CD4-positive, CD25-positive, alpha-beta regulatory T cell (primary cell): ENCODE measurements at regions not wholly inside any gene's neighbourhood (a gene's known extent, or its start where the extent isn't known, plus 50 kb on each side); places are given as distances from the start of the nearest gene placed in this dataset.

Source experiments
- ATAC-seq, 2 donors: fragments of 150-1000 bp; cut with Tn5 transposase; one replicate each; pipeline ENCODE4 v1.10.0; 2021; ENCODE audit warnings: low read depth in 2 of 2, moderate number of reproducible peaks in 2 of 2, moderate library complexity in 1 of 2
- DNase-seq, 3 donors: peaks; one replicate each; pipeline versions ENCODE4 v3.0.0 to v3.0.0-alpha.2; 2012 to 2022; ENCODE audit warnings: mixed read lengths in 1 of 3
- H3K27ac ChIP-seq: one replicate; pipeline ENCODE4 v1.7.0; 2013; ENCODE audit warnings: mild to moderate bottlenecking, low read length; ENCODE audit not compliant: insufficient read depth, poor library complexity, severe bottlenecking
- H3K27me3 ChIP-seq: one replicate; pipeline ENCODE4 v1.7.0; 2013; ENCODE audit warnings: low read length; ENCODE audit not compliant: control insufficient read depth, insufficient read depth
- H3K36me3 ChIP-seq: one replicate; pipeline ENCODE4 v1.7.0; 2013; ENCODE audit warnings: mild to moderate bottlenecking, low read length, moderate library complexity; ENCODE audit not compliant: control insufficient read depth, insufficient read depth
- H3K4me1 ChIP-seq: 2 replicates; pipeline ENCODE4 v1.7.0; 2013; ENCODE audit warnings: mild to moderate bottlenecking, low read length; ENCODE audit not compliant: insufficient read depth, control insufficient read depth, poor library complexity, severe bottlenecking
- H3K4me3 ChIP-seq: one replicate; pipeline ENCODE4 v1.7.0; 2013; ENCODE audit warnings: low read depth, mild to moderate bottlenecking, low read length, moderate library complexity
- H3K9me3 ChIP-seq, 2 experiments: 1 replicate in 1 of 2; 2 replicates in 1 of 2; pipeline ENCODE4 v1.7.0; 2013; ENCODE audit warnings: low read length in 2 of 2, mild to moderate bottlenecking in 1 of 2, moderate library complexity in 1 of 2; ENCODE audit not compliant: control insufficient read depth in 2 of 2
- H3K27ac Mint-ChIP-seq, 3 donors: one replicate each; pipeline ENCODE4 v1.8.0; 2020 to 2022; ENCODE audit warnings: mild to moderate bottlenecking in 3 of 3, mixed read lengths in 3 of 3, moderate library complexity in 2 of 3
- H3K27me3 Mint-ChIP-seq: one replicate; pipeline ENCODE4 v1.8.0; 2022; ENCODE audit warnings: mild to moderate bottlenecking, mixed read lengths
- H3K36me3 Mint-ChIP-seq: one replicate; pipeline ENCODE4 v1.8.0; 2020; ENCODE audit warnings: mixed read lengths
- H3K4me1 Mint-ChIP-seq, 4 donors: one replicate each; pipeline ENCODE4 v1.8.0; 2020 to 2022; ENCODE audit warnings: mixed read lengths in 4 of 4, mild to moderate bottlenecking in 1 of 4
- H3K4me3 Mint-ChIP-seq, 4 donors: one replicate each; pipeline ENCODE4 v1.8.0; 2020 to 2022; ENCODE audit warnings: mild to moderate bottlenecking in 4 of 4, mixed read lengths in 4 of 4, moderate library complexity in 3 of 4
- H3K9me3 Mint-ChIP-seq, 7 donors: one replicate each; pipeline ENCODE4 v1.8.0; 2020 to 2022; ENCODE audit warnings: mixed read lengths in 7 of 7, mild to moderate bottlenecking in 3 of 7, moderate library complexity in 2 of 7

GRCh38 chr17:5635949-5636348, 51.6 kb upstream of the NLRP1 start:
- Histone ChIP-seq H3K27ac (no peak overlapping the region), H3K27me3 (peaks cover 13% of the 10 kb centered on the region), H3K4me1 (no peaks in the 10 kb centered on the region), H3K36me3 (no peaks in the 10 kb centered on the region), H3K9me3 (no peaks in the 10 kb centered on the region), H3K4me3 (no peak overlapping the region)
- Mint-ChIP-seq H3K4me1 (no peaks in the 10 kb centered on the region), H3K27me3 (peaks cover 38% of the 10 kb centered on the region), H3K36me3 (no peaks in the 10 kb centered on the region), H3K9me3 (no peaks in the 10 kb centered on the region), H3K4me3 (no peak overlapping the region), H3K27ac (no peak overlapping the region)
- DNase-seq (no peak), ATAC-seq (no peak)

- ATAC-seq = no peak
- H3K4me3 Mint-ChIP-seq = no peak overlapping the region
- no peak overlapping the region for H3K4me3 ChIP-seq
- DNase-seq = peak in 1 of 3 donors; percentile 9
- H3K9me3 Mint-ChIP-seq = no peaks in the 10 kb centered on the region
- H3K27ac ChIP-seq = no peak overlapping the region
- no peaks in the 10 kb centered on the region for H3K36me3 ChIP-seq
- no peak overlapping the region for H3K27ac Mint-ChIP-seq
- peaks cover 37% of the 10 kb centered on the region for H3K27me3 Mint-ChIP-seq
- no peaks in the 10 kb centered on the region for H3K4me1 Mint-ChIP-seq
- H3K4me1 ChIP-seq = no peaks in the 10 kb centered on the region
- no peaks in the 10 kb centered on the region for H3K9me3 ChIP-seq
- peaks cover 6% of the 10 kb centered on the region for H3K27me3 ChIP-seq
- no peaks in the 10 kb centered on the region for H3K36me3 Mint-ChIP-seq
Measured at GRCh38 chr17:5638596-5638995, 54.3 kb upstream of the NLRP1 start.

GRCh38 chr17:5640726-5641125, 56.4 kb upstream of the NLRP1 start:
- Histone ChIP-seq H3K4me3 (no peak overlapping the region), H3K27ac (no peak overlapping the region), H3K27me3 (peaks cover 6% of the 10 kb centered on the region), H3K9me3 (no peaks in the 10 kb centered on the region), H3K4me1 (no peaks in the 10 kb centered on the region), H3K36me3 (no peaks in the 10 kb centered on the region)
- Mint-ChIP-seq H3K4me3 (no peak overlapping the region), H3K36me3 (no peaks in the 10 kb centered on the region), H3K27me3 (peaks cover 38% of the 10 kb centered on the region), H3K9me3 (no peaks in the 10 kb centered on the region), H3K4me1 (no peaks in the 10 kb centered on the region), H3K27ac (no peak overlapping the region)
- no peak for ATAC-seq
- DNase-seq = no peak

GRCh38 chr17:5642752-5643151, 58.4 kb upstream of the NLRP1 start:
- Mint-ChIP-seq H3K9me3 (no peaks in the 10 kb centered on the region), H3K4me1 (no peaks in the 10 kb centered on the region), H3K36me3 (no peaks in the 10 kb centered on the region), H3K27me3 (peaks cover 42% of the 10 kb centered on the region), H3K4me3 (no peak overlapping the region), H3K27ac (no peak overlapping the region)
- no peaks in the 10 kb centered on the region for H3K4me1 ChIP-seq
- H3K4me3 ChIP-seq = no peak overlapping the region
- no peaks in the 10 kb centered on the region for H3K9me3 ChIP-seq
- no peaks in the 10 kb centered on the region for H3K36me3 ChIP-seq
- ATAC-seq (no peak), DNase-seq (no peak)
- H3K27me3 ChIP-seq = peaks cover 9% of the 10 kb centered on the region
- H3K27ac ChIP-seq = no peak overlapping the region

GRCh38 chr17:5644065-5644464, 59.8 kb upstream of the NLRP1 start:
- H3K27me3 ChIP-seq = peaks cover 5% of the 10 kb centered on the region
- DNase-seq = no peak
- no peaks in the 10 kb centered on the region for H3K36me3 ChIP-seq
- no peaks in the 10 kb centered on the region for H3K9me3 ChIP-seq
- H3K4me1 ChIP-seq = no peaks in the 10 kb centered on the region
- Mint-ChIP-seq H3K4me1 (no peaks in the 10 kb centered on the region), H3K27ac (no peak overlapping the region), H3K27me3 (peaks cover 36% of the 10 kb centered on the region), H3K9me3 (peaks cover 0 to under 1% (median 0%) of the 10 kb centered on the region in 7 donors), H3K4me3 (no peak overlapping the region), H3K36me3 (no peaks in the 10 kb centered on the region)
- H3K4me3 ChIP-seq = no peak overlapping the region
- H3K27ac ChIP-seq = no peak overlapping the region
- ATAC-seq = no peak

- Histone ChIP-seq H3K4me1 (no peaks in the 10 kb centered on the region), H3K4me3 (no peak overlapping the region), H3K36me3 (no peaks in the 10 kb centered on the region), H3K27ac (no peak overlapping the region), H3K27me3 (peaks cover 5% of the 10 kb centered on the region), H3K9me3 (peaks cover 10 to 14% of the 10 kb centered on the region in 2 experiments)
- H3K4me3 Mint-ChIP-seq = no peak overlapping the region
- no peaks in the 10 kb centered on the region for H3K36me3 Mint-ChIP-seq
- H3K27me3 Mint-ChIP-seq = peaks cover 15% of the 10 kb centered on the region
- H3K27ac Mint-ChIP-seq = no peak overlapping the region
- DNase-seq = no peak
- peaks cover 0 to 20% (median 6%) of the 10 kb centered on the region in 7 donors for H3K9me3 Mint-ChIP-seq
- no peaks in the 10 kb centered on the region for H3K4me1 Mint-ChIP-seq
- ATAC-seq = no peak
Measured at GRCh38 chr17:5651348-5651747, 67.0 kb upstream of the NLRP1 start.

- Mint-ChIP-seq H3K27ac (no peak overlapping the region), H3K27me3 (peaks cover 23% of the 10 kb centered on the region), H3K4me1 (no peaks in the 10 kb centered on the region), H3K36me3 (no peaks in the 10 kb centered on the region), H3K4me3 (no peak overlapping the region), H3K9me3 (no peaks in the 10 kb centered on the region)
- no peak overlapping the region for H3K27ac ChIP-seq
- no peaks in the 10 kb centered on the region for H3K4me1 ChIP-seq
- H3K4me3 ChIP-seq = no peak overlapping the region
- no peaks in the 10 kb centered on the region for H3K36me3 ChIP-seq
- ATAC-seq = no peak
- DNase-seq = no peak
- no peaks in the 10 kb centered on the region for H3K27me3 ChIP-seq
- no peaks in the 10 kb centered on the region for H3K9me3 ChIP-seq
Measured at GRCh38 chr17:5661491-5662125, 77.3 kb upstream of the NLRP1 start.

GRCh38 chr17:5662409-5663085, 78.2 kb upstream of the NLRP1 start:
- Histone ChIP-seq H3K27ac (no peak overlapping the region), H3K4me1 (no peaks in the 10 kb centered on the region), H3K4me3 (no peak overlapping the region), H3K36me3 (no peaks in the 10 kb centered on the region), H3K27me3 (no peaks in the 10 kb centered on the region), H3K9me3 (no peaks in the 10 kb centered on the region)
- H3K27ac Mint-ChIP-seq = no peak overlapping the region
- H3K27me3 Mint-ChIP-seq = peaks cover 15% of the 10 kb centered on the region
- H3K4me3 Mint-ChIP-seq = no peak overlapping the region
- H3K4me1 Mint-ChIP-seq = no peaks in the 10 kb centered on the region
- DNase-seq (no peak), ATAC-seq (no peak)
- no peaks in the 10 kb centered on the region for H3K9me3 Mint-ChIP-seq
- no peaks in the 10 kb centered on the region for H3K36me3 Mint-ChIP-seq
